ENCODE measurements at regions not wholly inside any gene's neighbourhood (a gene's known extent, or its start where the extent isn't known, plus 50 kb on each side); places are given as distances from the start of the nearest gene placed in this dataset.

- no peak overlapping the region for H3K9ac ChIP-seq (ENCODE audit: low read length)
- no peak overlapping the region for H3K4me3 ChIP-seq (ENCODE audit: low read depth, low read length)
- peaks cover 11% of the 10 kb centered on the region; the same call in 1 of the 2 replicates for H3K4me1 ChIP-seq (ENCODE audit: control insufficient read depth, insufficient read depth, low read length)
- no peak overlapping the region for H3K27ac ChIP-seq (ENCODE audit: low read depth, low read length)
- H3K9me3 ChIP-seq (ENCODE audit: control insufficient read depth, insufficient read depth, low read depth, low read length): no peaks in the 10 kb centered on the region
- H3K27me3 ChIP-seq (ENCODE audit: control insufficient read depth, insufficient read depth, low read length): peaks cover 28% of the 10 kb centered on the region
- H3K36me3 ChIP-seq (ENCODE audit: control insufficient read depth, insufficient read depth, low read length): no peaks in the 10 kb centered on the region
Measured at GRCh38 chr5:176169393-176170063, 68.7 kb upstream of the SIMC1 start.

- Histone ChIP-seq H3K27ac (ENCODE audit: low read depth, low read length) (no peak overlapping the region), H3K27me3 (ENCODE audit: control insufficient read depth, insufficient read depth, low read length) (peaks cover 33% of the 10 kb centered on the region), H3K9me3 (ENCODE audit: control insufficient read depth, insufficient read depth, low read depth, low read length) (no peaks in the 10 kb centered on the region), H3K36me3 (ENCODE audit: control insufficient read depth, insufficient read depth, low read length) (no peaks in the 10 kb centered on the region), H3K4me1 (ENCODE audit: control insufficient read depth, insufficient read depth, low read length) (peaks cover 11% of the 10 kb centered on the region; the same call in 1 of the 2 replicates), H3K9ac (ENCODE audit: low read length) (no peak overlapping the region), H3K4me3 (ENCODE audit: low read depth, low read length) (no peak overlapping the region)
Measured at GRCh38 chr5:176170084-176170483, 68.1 kb upstream of the SIMC1 start.

GRCh38 chr5:176171171-176171760 is 67.0 kb upstream of the SIMC1 start:
- no peaks in the 10 kb centered on the region for H3K36me3 ChIP-seq (ENCODE audit: control insufficient read depth, insufficient read depth, low read length)
- H3K4me1 ChIP-seq (ENCODE audit: control insufficient read depth, insufficient read depth, low read length): peaks cover 11% of the 10 kb centered on the region; the same call in 1 of the 2 replicates
- H3K4me3 ChIP-seq (ENCODE audit: low read depth, low read length): no peak overlapping the region
- H3K9ac ChIP-seq (ENCODE audit: low read length): no peak overlapping the region
- H3K27me3 ChIP-seq (ENCODE audit: control insufficient read depth, insufficient read depth, low read length): peaks cover 45% of the 10 kb centered on the region
- H3K27ac ChIP-seq (ENCODE audit: low read depth, low read length): no peak overlapping the region
- H3K9me3 ChIP-seq (ENCODE audit: control insufficient read depth, insufficient read depth, low read depth, low read length): no peaks in the 10 kb centered on the region

GRCh38 chr5:176172246-176172645 is 66.0 kb upstream of the SIMC1 start:
- Histone ChIP-seq H3K36me3 (ENCODE audit: control insufficient read depth, insufficient read depth, low read length) (no peaks in the 10 kb centered on the region), H3K27ac (ENCODE audit: low read depth, low read length) (no peak overlapping the region), H3K9me3 (ENCODE audit: control insufficient read depth, insufficient read depth, low read depth, low read length) (no peaks in the 10 kb centered on the region), H3K4me1 (ENCODE audit: control insufficient read depth, insufficient read depth, low read length) (peaks cover 11% of the 10 kb centered on the region; the same call in 1 of the 2 replicates), H3K4me3 (ENCODE audit: low read depth, low read length) (no peak overlapping the region), H3K9ac (ENCODE audit: low read length) (no peak overlapping the region), H3K27me3 (ENCODE audit: control insufficient read depth, insufficient read depth, low read length) (peaks cover 54% of the 10 kb centered on the region)

GRCh38 chr5:176173647-176174046 is 64.6 kb upstream of the SIMC1 start:
- Histone ChIP-seq H3K36me3 (ENCODE audit: control insufficient read depth, insufficient read depth, low read length) (no peaks in the 10 kb centered on the region), H3K27ac (ENCODE audit: low read depth, low read length) (no peak overlapping the region), H3K27me3 (ENCODE audit: control insufficient read depth, insufficient read depth, low read length) (peaks cover 63% of the 10 kb centered on the region), H3K9ac (ENCODE audit: low read length) (no peak overlapping the region), H3K9me3 (ENCODE audit: control insufficient read depth, insufficient read depth, low read depth, low read length) (peaks cover 7% of the 10 kb centered on the region; the same call in 1 of the 2 replicates), H3K4me3 (ENCODE audit: low read depth, low read length) (no peak overlapping the region), H3K4me1 (ENCODE audit: control insufficient read depth, insufficient read depth, low read length) (peaks cover 5% of the 10 kb centered on the region; the same call in 1 of the 2 replicates)

GRCh38 chr5:176174345-176175025 is 63.7 kb upstream of the SIMC1 start:
- H3K4me1 ChIP-seq (ENCODE audit: control insufficient read depth, insufficient read depth, low read length): peaks cover 5% of the 10 kb centered on the region; the same call in 1 of the 2 replicates
- H3K9me3 ChIP-seq (ENCODE audit: control insufficient read depth, insufficient read depth, low read depth, low read length): peaks cover 7% of the 10 kb centered on the region; the same call in 1 of the 2 replicates
- no peaks in the 10 kb centered on the region for H3K36me3 ChIP-seq (ENCODE audit: control insufficient read depth, insufficient read depth, low read length)
- peaks cover 67% of the 10 kb centered on the region for H3K27me3 ChIP-seq (ENCODE audit: control insufficient read depth, insufficient read depth, low read length)
- H3K4me3 ChIP-seq (ENCODE audit: low read depth, low read length): no peak overlapping the region
- H3K27ac ChIP-seq (ENCODE audit: low read depth, low read length): no peak overlapping the region
- H3K9ac ChIP-seq (ENCODE audit: low read length): no peak overlapping the region

- H3K27me3 ChIP-seq (ENCODE audit: control insufficient read depth, insufficient read depth, low read length): peaks cover 71% of the 10 kb centered on the region
- no peak overlapping the region for H3K9ac ChIP-seq (ENCODE audit: low read length)
- H3K4me3 ChIP-seq (ENCODE audit: low read depth, low read length): no peak overlapping the region
- H3K36me3 ChIP-seq (ENCODE audit: control insufficient read depth, insufficient read depth, low read length): no peaks in the 10 kb centered on the region
- peaks cover 7% of the 10 kb centered on the region; the same call in 1 of the 2 replicates for H3K9me3 ChIP-seq (ENCODE audit: control insufficient read depth, insufficient read depth, low read depth, low read length)
- H3K27ac ChIP-seq (ENCODE audit: low read depth, low read length): no peak overlapping the region
- H3K4me1 ChIP-seq (ENCODE audit: control insufficient read depth, insufficient read depth, low read length): peaks cover 5% of the 10 kb centered on the region; the same call in 1 of the 2 replicates
Measured at GRCh38 chr5:176175101-176175852, 62.9 kb upstream of the SIMC1 start.

GRCh38 chr5:176176231-176176630 is 62.0 kb upstream of the SIMC1 start:
- Histone ChIP-seq H3K4me1 (ENCODE audit: control insufficient read depth, insufficient read depth, low read length) (no peaks in the 10 kb centered on the region), H3K36me3 (ENCODE audit: control insufficient read depth, insufficient read depth, low read length) (no peaks in the 10 kb centered on the region), H3K27me3 (ENCODE audit: control insufficient read depth, insufficient read depth, low read length) (peaks cover 66% of the 10 kb centered on the region), H3K27ac (ENCODE audit: low read depth, low read length) (no peak overlapping the region), H3K9ac (ENCODE audit: low read length) (no peak overlapping the region), H3K4me3 (ENCODE audit: low read depth, low read length) (no peak overlapping the region), H3K9me3 (ENCODE audit: control insufficient read depth, insufficient read depth, low read depth, low read length) (peaks cover 7% of the 10 kb centered on the region; the same call in 1 of the 2 replicates)

GRCh38 chr5:176178789-176179188 is 59.4 kb upstream of the SIMC1 start:
- Histone ChIP-seq H3K27me3 (ENCODE audit: control insufficient read depth, insufficient read depth, low read length) (peaks cover 62% of the 10 kb centered on the region), H3K4me1 (ENCODE audit: control insufficient read depth, insufficient read depth, low read length) (peaks cover 5% of the 10 kb centered on the region; the same call in 1 of the 2 replicates), H3K9me3 (ENCODE audit: control insufficient read depth, insufficient read depth, low read depth, low read length) (peaks cover 7% of the 10 kb centered on the region; the same call in 1 of the 2 replicates), H3K9ac (ENCODE audit: low read length) (no peak overlapping the region), H3K27ac (ENCODE audit: low read depth, low read length) (no peak overlapping the region), H3K4me3 (ENCODE audit: low read depth, low read length) (no peak overlapping the region), H3K36me3 (ENCODE audit: control insufficient read depth, insufficient read depth, low read length) (no peaks in the 10 kb centered on the region)

- Histone ChIP-seq H3K36me3 (ENCODE audit: control insufficient read depth, insufficient read depth, low read length) (no peaks in the 10 kb centered on the region), H3K9me3 (ENCODE audit: control insufficient read depth, insufficient read depth, low read depth, low read length) (peaks cover 7% of the 10 kb centered on the region; the same call in 1 of the 2 replicates), H3K27ac (ENCODE audit: low read depth, low read length) (no peak overlapping the region), H3K4me3 (ENCODE audit: low read depth, low read length) (no peak overlapping the region), H3K4me1 (ENCODE audit: control insufficient read depth, insufficient read depth, low read length) (peaks cover 8% of the 10 kb centered on the region; the same call in 1 of the 2 replicates), H3K27me3 (ENCODE audit: control insufficient read depth, insufficient read depth, low read length) (peaks cover 46% of the 10 kb centered on the region), H3K9ac (ENCODE audit: low read length) (no peak overlapping the region)
Measured at GRCh38 chr5:176180339-176180738, 57.9 kb upstream of the SIMC1 start.
